ENCODE measurements at regions not wholly inside any gene's neighbourhood (a gene's known extent, or its start where the extent isn't known, plus 50 kb on each side); places are given as distances from the start of the nearest gene placed in this dataset.

- Histone ChIP-seq H3K9me3 (replicated peaks; ENCODE audit: control insufficient read depth, insufficient read depth, low read length) (no peaks in the 10 kb centered on the region), H3K27ac (ENCODE audit: insufficient read depth, low read depth, low read length) (no peak overlapping the region), H4K20me1 (replicated peaks; ENCODE audit: control insufficient read depth, extremely low read depth, insufficient read depth, low read length) (no peaks in the 10 kb centered on the region), H3K9me1 (replicated peaks; ENCODE audit: control insufficient read depth, extremely low read depth, insufficient read depth, low read length) (no peaks in the 10 kb centered on the region), H3K36me3 (ENCODE audit: control insufficient read depth in 2 of 2, extremely low read depth in 1 of 2, insufficient read depth in 2 of 2, low read length in 2 of 2) (no peaks in the 10 kb centered on the region), H3K4me3 (replicated peaks in 1 of 3; ENCODE audit: insufficient read depth in 1 of 3, low read depth in 1 of 3, low read length in 3 of 3) (no peak overlapping the region), H3K4me2 (ENCODE audit: insufficient read depth, low read length) (no peak overlapping the region), H2AFZ (ENCODE audit: low read depth, low read length) (no peak overlapping the region), H3K9ac (replicated peaks; ENCODE audit: extremely low read depth, insufficient read depth, low read length) (no peak overlapping the region), H3K4me1 (ENCODE audit: control insufficient read depth, extremely low read depth, insufficient read depth, low read length) (no peaks in the 10 kb centered on the region), H3K27me3 (ENCODE audit: control insufficient read depth in 2 of 2, insufficient read depth in 2 of 2, low read length in 2 of 2) (no peaks in the 10 kb centered on the region), H3K79me2 (ENCODE audit: control insufficient read depth, insufficient read depth, low read length) (no peaks in the 10 kb centered on the region)
- no TSS peak for BruUV-seq (replicated peaks)
- ChIA-PET CTCF (no interaction called here), POLR2A (no interaction called here)
- dilution Hi-C loops (cut with MboI; ENCODE audit: extremely low pct_ligation_motif_present, low sequenced_read_pairs) (no loop called here), intact Hi-C loops (cut with micrococcal nuclease) (no loop called here)
- peak; percentile 79 for DNase-seq (ENCODE audit: low read depth, low spot score)
- TF ChIP-seq GATA2 (IDR thresholded peaks at IDR 0.05; ENCODE audit: insufficient read depth, insufficient read length, low read depth, low read length) = no peak
- TF ChIP-seq FOS (IDR thresholded peaks at IDR 0.05; ENCODE audit: borderline replicate concordance, insufficient read depth, low read length) = no peak
- TF ChIP-seq EZH2 (IDR thresholded peaks at IDR 0.05; ENCODE audit: borderline replicate concordance, low read depth, low read length, severe bottlenecking) = no peak
- no peak for TF ChIP-seq JUN (IDR thresholded peaks at IDR 0.05; ENCODE audit: borderline replicate concordance, insufficient read depth, insufficient read length, low read depth)
- TF ChIP-seq CTCF (IDR thresholded peaks at IDR 0.05; ENCODE audit: extremely low read depth in 1 of 2, insufficient read depth in 1 of 2, low read depth in 1 of 2, low read length in 2 of 2) = no peak
- no peak for TF ChIP-seq POLR2AphosphoS5 (IDR thresholded peaks at IDR 0.05; ENCODE audit: insufficient read depth, low read depth, low read length)
- no peak for TF ChIP-seq MYC (IDR thresholded peaks at IDR 0.05; ENCODE audit: low read depth, low read length)
- no peak for TF ChIP-seq MAX (IDR thresholded peaks at IDR 0.05; ENCODE audit: insufficient read depth, insufficient read length)
- no peak for TF ChIP-seq POLR2A (IDR thresholded peaks at IDR 0.05; ENCODE audit: low read depth, low read length)
- no peak for FAIRE-seq
Observed at GRCh38 chr4:127505203-127505602, 127.6 kb upstream of the INTU start.
